Gastroesophageal sphincter (tissue), 4 donors: ENCODE measurements at regions not wholly inside any gene's neighbourhood (a gene's known extent, or its start where the extent isn't known, plus 50 kb on each side); places are given as distances from the start of the nearest gene placed in this dataset.

Source experiments
- ATAC-seq: fragments of 150-250 bp; one replicate; pipeline ENCODE4 v1.9.1; 2016; ENCODE audit warnings: mild to moderate bottlenecking, moderate library complexity
- H3K27ac ChIP-seq, 4 donors: fragments of 200-600 bp; sonication (generic) in 3 of 4; 1 replicate in 3 of 4; 2 replicates in 1 of 4; pipeline ENCODE4 v1.5.1; 2016 to 2019
- H3K27me3 ChIP-seq: fragments of 200-600 bp; sonication (generic); one replicate; pipeline ENCODE4 v1.5.1; 2019
- H3K36me3 ChIP-seq, 2 donors: fragments of 200-600 bp; sonication (generic); one replicate each; pipeline ENCODE4 v1.5.1; 2019; ENCODE audit warnings: control low read depth in 1 of 2
- H3K4me1 ChIP-seq, 3 donors: fragments of 200-600 bp; sonication (generic); 1 replicate in 2 of 3; 2 replicates in 1 of 3; pipeline ENCODE4 v1.5.1; 2016 to 2019; ENCODE audit warnings: control low read depth in 2 of 3
- H3K4me3 ChIP-seq, 2 donors: fragments of 200-600 bp; sonication (generic); one replicate each; pipeline ENCODE4 v1.5.1; 2019; ENCODE audit warnings: mild to moderate bottlenecking in 1 of 2, moderate library complexity in 1 of 2
- H3K9me3 ChIP-seq, 3 donors: fragments of 200-600 bp; sonication (generic); one replicate each; pipeline ENCODE4 v1.5.1; 2017 to 2019; ENCODE audit warnings: control low read depth in 2 of 3
- CTCF ChIP-seq, 4 experiments: fragments of 200-600 bp in 2 of 4; fragments of 450-650 bp in 2 of 4; sonication (generic) in 1 of 4; IDR thresholded peaks; one replicate each; pipeline ENCODE4 v1.5.1; 2017 to 2019; ENCODE audit warnings: antibody characterized with exemption in 4 of 4, mild to moderate bottlenecking in 2 of 4, moderate library complexity in 2 of 4
- EP300 ChIP-seq: sonication (generic); formaldehyde crosslinking; IDR thresholded peaks from one replicate; pipeline ENCODE4 v1.6.1; 2017; ENCODE audit warnings: antibody characterized with exemption, mild to moderate bottlenecking
- POLR2A ChIP-seq, 2 donors: fragments of 450-650 bp; IDR thresholded peaks; one replicate each; pipeline ENCODE4 v1.6.1; 2017; ENCODE audit warnings: antibody characterized with exemption in 2 of 2, mild to moderate bottlenecking in 2 of 2, moderate library complexity in 1 of 2
- POLR2AphosphoS5 ChIP-seq: sonication (generic); formaldehyde crosslinking; IDR thresholded peaks from one replicate; pipeline ENCODE4 v1.6.1; 2017; ENCODE audit warnings: antibody characterized with exemption
- WGBS, 2 donors: methylation state at CpG; one replicate each; pipeline ENCODE4 v1.1.5; 2018; ENCODE audit warnings: low coverage in 1 of 2; 5-methylcytosine and 5-hydroxymethylcytosine counted together

- 70 to 84% methylated on average over 2 to 3 of the region's 3 CpGs for WGBS, 2 donors
- TF ChIP-seq POLR2AphosphoS5 (no peak), CTCF (IDR thresholded peaks at IDR 0.05) (no peak), EP300 (no peak), POLR2A (IDR thresholded peaks at IDR 0.05) (no peak)
- Histone ChIP-seq H3K4me3 (no peak overlapping the region), H3K36me3 (no peaks in the 10 kb centered on the region), H3K4me1 (no peaks in the 10 kb centered on the region), H3K27ac (no peak overlapping the region), H3K9me3 (peaks cover 0 to 10% (median 0%) of the 10 kb centered on the region in 3 donors), H3K27me3 (no peaks in the 10 kb centered on the region)
- ATAC-seq = no peak
Observed at GRCh38 chr6:9208966-9209365, 773.6 kb upstream of the SLC35B3 start.

GRCh38 chr6:9205645-9206044 lies 770.3 kb upstream of the SLC35B3 start:
- TF ChIP-seq POLR2A (IDR thresholded peaks at IDR 0.05) = no peak
- no peak for TF ChIP-seq POLR2AphosphoS5
- no peak for TF ChIP-seq EP300
- TF ChIP-seq CTCF (IDR thresholded peaks at IDR 0.05) = no peak
- Histone ChIP-seq H3K27ac (no peak overlapping the region), H3K36me3 (no peaks in the 10 kb centered on the region), H3K4me3 (no peak overlapping the region), H3K27me3 (no peaks in the 10 kb centered on the region), H3K9me3 (peaks cover 0 to 7% (median 0%) of the 10 kb centered on the region in 3 donors), H3K4me1 (no peaks in the 10 kb centered on the region)
- no peak for ATAC-seq
- 88 to 100% methylated on average over 1 of the region's 1 CpG for WGBS, 2 donors

- TF ChIP-seq CTCF (IDR thresholded peaks at IDR 0.05) (no peak), POLR2A (IDR thresholded peaks at IDR 0.05) (no peak), EP300 (no peak), POLR2AphosphoS5 (no peak)
- no peak for ATAC-seq
- 25% methylated on average over 1 of the region's 1 CpG for WGBS, 2 donors
Observed at GRCh38 chr6:9204171-9204570, 768.8 kb upstream of the SLC35B3 start.

GRCh38 chr6:9200712-9201111 lies 765.4 kb upstream of the SLC35B3 start:
- no peak overlapping the region for H3K27ac ChIP-seq
- TF ChIP-seq POLR2AphosphoS5 = no peak
- no peak for TF ChIP-seq POLR2A (IDR thresholded peaks at IDR 0.05)
- no peak for TF ChIP-seq CTCF (IDR thresholded peaks at IDR 0.05)
- no peak for TF ChIP-seq EP300
- peaks cover 0 to 7% (median 0%) of the 10 kb centered on the region in 3 donors for H3K9me3 ChIP-seq
- H3K36me3 ChIP-seq = no peaks in the 10 kb centered on the region
- H3K27me3 ChIP-seq = no peaks in the 10 kb centered on the region
- H3K4me1 ChIP-seq = no peaks in the 10 kb centered on the region
- no peak for ATAC-seq
- H3K4me3 ChIP-seq = no peak overlapping the region

More at GRCh38 chr6:9204171-9204570, 768.8 kb upstream of the SLC35B3 start:
- Histone ChIP-seq H3K27ac (no peak overlapping the region), H3K4me1 (no peaks in the 10 kb centered on the region), H3K9me3 (peaks cover 0 to 7% (median 0%) of the 10 kb centered on the region in 3 donors), H3K4me3 (no peak overlapping the region), H3K27me3 (no peaks in the 10 kb centered on the region), H3K36me3 (no peaks in the 10 kb centered on the region)

GRCh38 chr6:9197726-9198125 lies 762.4 kb upstream of the SLC35B3 start:
- Histone ChIP-seq H3K36me3 (no peaks in the 10 kb centered on the region), H3K9me3 (no peaks in the 10 kb centered on the region), H3K4me3 (no peak overlapping the region), H3K27ac (no peak overlapping the region), H3K4me1 (no peaks in the 10 kb centered on the region), H3K27me3 (no peaks in the 10 kb centered on the region)
- ATAC-seq = no peak
- TF ChIP-seq CTCF (IDR thresholded peaks at IDR 0.05) (no peak), POLR2AphosphoS5 (no peak), EP300 (no peak), POLR2A (IDR thresholded peaks at IDR 0.05) (no peak)
- WGBS, 2 donors = 73 to 83% methylated on average over 3 of the region's 3 CpGs
